ENCODE measurements at regions not wholly inside any gene's neighbourhood (a gene's known extent, or its start where the extent isn't known, plus 50 kb on each side); places are given as distances from the start of the nearest gene placed in this dataset.

DNA sequence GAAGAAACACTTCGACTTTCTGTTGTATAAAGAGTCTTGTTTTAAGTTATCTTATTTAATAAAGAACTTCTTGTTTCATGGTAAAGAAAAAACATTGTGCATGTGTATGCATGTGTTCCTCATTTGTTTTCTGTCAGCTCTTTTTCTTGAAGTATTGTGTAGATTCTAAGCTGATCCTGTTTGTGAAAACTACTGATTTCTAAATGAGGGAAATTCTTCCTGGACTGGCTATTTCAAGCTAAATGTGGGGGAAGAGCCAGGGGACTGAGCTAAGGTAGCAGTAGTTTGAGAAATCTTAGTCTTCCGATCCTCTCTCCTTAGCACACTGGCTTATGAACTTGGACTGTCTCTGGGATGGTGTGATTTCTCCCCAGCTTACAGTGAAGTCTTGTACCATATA, 56.4 kb upstream of the RBMS1 start:
- H3K27me3 Mint-ChIP-seq: peaks cover 4 to 8% (median 5%) of the 10 kb centered on the region in 3 donors
- peaks cover 0 to 5% (median 0%) of the 10 kb centered on the region in 3 donors for H3K4me1 Mint-ChIP-seq
- peak overlapping the region in 1 of 6 donors; percentile 22 for H3K27ac Mint-ChIP-seq
- H3K9me3 Mint-ChIP-seq: peaks cover 0 to 5% (median 0%) of the 10 kb centered on the region in 7 donors
- no peaks in the 10 kb centered on the region for H3K36me3 Mint-ChIP-seq
- DNase-seq: no peak
- ATAC-seq (ENCODE audit: low read depth in 2 of 2): no peak
- no peak overlapping the region for H3K4me3 Mint-ChIP-seq

DNA sequence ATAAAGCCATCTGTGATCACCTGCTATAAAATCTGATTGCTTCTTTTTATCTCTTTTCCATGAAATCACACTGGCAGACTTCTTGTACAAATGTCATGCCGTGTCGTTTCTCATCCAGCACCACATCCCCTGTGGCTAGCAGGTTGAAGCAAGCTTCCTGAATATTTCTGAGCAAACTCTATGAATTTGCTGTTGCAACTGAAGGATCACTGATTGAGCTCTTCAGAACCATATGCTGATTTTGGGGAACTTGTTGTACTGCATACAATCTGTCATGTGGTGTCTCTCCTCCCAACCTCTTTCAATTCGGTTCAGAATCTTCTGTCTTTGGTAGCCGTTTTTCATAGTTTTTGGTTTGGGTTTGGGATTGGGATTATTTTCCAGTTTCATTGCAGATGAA, 57.7 kb upstream of the RBMS1 start:
- ATAC-seq (ENCODE audit: low read depth in 2 of 2) (no peak), DNase-seq (no peak)
- Mint-ChIP-seq H3K36me3 (no peaks in the 10 kb centered on the region), H3K9me3 (peaks cover 0 to 5% (median 0%) of the 10 kb centered on the region in 7 donors), H3K27me3 (peaks cover 4 to 8% (median 5%) of the 10 kb centered on the region in 3 donors), H3K4me1 (peaks cover 0 to 5% (median 0%) of the 10 kb centered on the region in 3 donors), H3K27ac (no peak overlapping the region), H3K4me3 (no peak overlapping the region)

DNA sequence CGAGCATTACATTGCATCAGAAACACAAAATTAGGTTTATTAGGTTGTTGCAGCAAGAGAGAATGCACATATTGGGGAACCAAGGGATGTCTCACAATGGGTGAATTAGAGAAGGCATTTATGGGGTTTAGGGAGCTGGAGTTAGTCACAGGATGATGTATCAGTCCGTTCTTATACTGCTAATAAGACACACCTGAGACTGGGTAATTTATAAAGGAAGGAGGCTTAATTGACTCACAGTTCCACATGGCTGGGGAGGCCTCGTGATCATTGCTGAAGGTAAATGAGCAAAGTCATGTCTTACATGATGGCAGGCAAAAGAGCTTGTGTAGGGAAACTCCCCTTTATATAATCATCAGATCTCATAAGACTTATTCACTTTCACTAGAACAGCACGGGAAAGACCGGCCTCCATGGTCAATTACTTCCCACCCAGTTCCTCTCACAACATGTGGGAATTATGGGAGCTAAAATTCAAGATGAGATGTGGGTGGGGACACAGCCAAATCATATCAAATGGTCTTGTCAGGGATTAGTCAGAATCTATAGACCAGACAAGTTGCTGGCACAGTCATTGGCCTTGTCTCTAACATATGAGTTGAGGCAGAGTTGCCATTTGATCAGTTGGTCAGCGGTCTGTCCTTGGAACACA, 61.9 kb upstream of the RBMS1 start:
- H3K4me3 Mint-ChIP-seq: no peak overlapping the region
- H3K4me1 Mint-ChIP-seq: peaks cover 0 to 5% (median 0%) of the 10 kb centered on the region in 3 donors
- H3K27ac Mint-ChIP-seq: no peak overlapping the region
- H3K27me3 Mint-ChIP-seq: peaks cover 5 to 12% (median 8%) of the 10 kb centered on the region in 3 donors
- no peak for ATAC-seq (ENCODE audit: low read depth in 2 of 2)
- no peaks in the 10 kb centered on the region for H3K36me3 Mint-ChIP-seq
- peaks cover 0 to 8% (median 0%) of the 10 kb centered on the region in 7 donors for H3K9me3 Mint-ChIP-seq
- DNase-seq: no peak

DNA sequence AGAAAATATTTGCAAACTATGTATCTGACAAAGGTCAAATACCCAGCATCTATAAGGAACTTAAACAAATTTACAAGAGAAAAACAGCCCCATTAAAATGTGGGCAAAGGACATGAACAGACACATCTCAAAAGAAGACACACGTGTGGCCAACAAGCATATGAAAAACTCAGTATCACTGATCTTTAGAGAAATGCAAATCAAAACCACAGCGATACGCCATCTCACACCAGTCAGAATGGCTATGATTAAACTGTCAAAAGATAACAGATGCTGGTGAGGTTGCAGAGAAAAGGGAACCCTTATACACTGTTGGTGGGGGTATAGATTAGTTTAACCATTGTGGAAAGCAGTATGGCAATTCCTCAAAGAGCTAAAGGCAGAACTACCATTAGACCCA, 64.3 kb upstream of the RBMS1 start:
- DNase-seq: no peak
- no peak overlapping the region for H3K4me3 Mint-ChIP-seq
- no peak overlapping the region for H3K27ac Mint-ChIP-seq
- H3K27me3 Mint-ChIP-seq: peaks cover 4 to 8% (median 4%) of the 10 kb centered on the region in 3 donors
- H3K4me1 Mint-ChIP-seq: no peaks in the 10 kb centered on the region
- H3K36me3 Mint-ChIP-seq: no peaks in the 10 kb centered on the region
- no peak for ATAC-seq (ENCODE audit: low read depth in 2 of 2)
- peaks cover 0 to 8% (median 0%) of the 10 kb centered on the region in 7 donors for H3K9me3 Mint-ChIP-seq

DNA sequence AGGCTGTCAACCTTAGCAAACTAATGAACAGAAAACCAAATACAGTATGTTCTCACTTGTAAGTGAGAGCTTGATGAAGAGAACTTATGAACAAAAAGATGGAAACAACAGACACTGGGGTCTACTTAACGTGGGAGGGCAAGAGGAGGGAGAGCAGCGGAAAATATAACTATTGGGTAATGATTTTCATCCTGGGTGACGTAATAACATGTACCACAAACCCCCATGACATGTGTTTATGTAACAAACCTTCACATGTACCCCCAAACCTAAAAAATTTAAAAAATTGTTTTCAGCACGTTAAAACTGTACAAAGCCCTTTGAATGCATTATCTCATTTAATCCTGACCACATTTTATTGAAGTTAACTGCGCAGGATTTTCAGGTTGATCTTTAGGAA, 64.9 kb upstream of the RBMS1 start:
- Mint-ChIP-seq H3K9me3 (peaks cover 0 to 8% (median 0%) of the 10 kb centered on the region in 7 donors), H3K27me3 (peaks cover 0 to 8% (median 4%) of the 10 kb centered on the region in 3 donors), H3K4me1 (no peaks in the 10 kb centered on the region), H3K27ac (no peak overlapping the region), H3K36me3 (no peaks in the 10 kb centered on the region), H3K4me3 (no peak overlapping the region)
- DNase-seq (no peak), ATAC-seq (ENCODE audit: low read depth in 2 of 2) (no peak)

DNA sequence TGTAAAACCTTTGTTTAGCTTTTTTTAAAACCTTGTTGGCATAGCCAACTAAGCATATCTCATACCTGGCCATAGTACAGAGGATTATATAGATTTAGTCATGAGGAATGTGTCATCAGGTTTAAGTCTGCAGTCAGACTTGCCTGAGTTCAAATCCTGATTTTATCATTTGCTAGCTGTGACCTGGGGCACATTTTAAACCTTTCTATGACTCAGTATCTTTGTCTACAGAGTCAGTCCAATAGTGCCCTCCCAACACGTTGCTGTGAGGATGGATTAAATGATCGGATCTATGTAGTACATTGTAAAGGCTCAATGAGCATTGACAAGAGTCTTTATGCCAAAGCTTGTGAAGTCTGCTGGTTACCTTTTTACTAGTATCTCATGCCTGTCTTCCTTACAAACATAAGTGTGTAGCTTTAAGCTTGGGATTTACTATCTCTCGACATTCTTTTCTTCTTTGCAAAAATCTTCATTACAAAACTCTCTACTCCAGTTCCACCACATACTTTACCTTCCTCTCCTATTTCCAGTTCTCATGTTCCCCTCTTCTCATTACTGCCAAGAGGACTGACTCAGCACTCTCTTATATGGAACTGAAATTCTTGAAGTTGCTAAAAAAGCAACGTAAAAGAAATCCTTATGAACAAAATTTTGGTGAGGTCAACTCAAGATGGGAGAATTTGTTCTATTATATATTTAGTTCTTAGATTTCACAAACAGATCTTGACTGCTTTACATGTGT, 68.1 kb upstream of the RBMS1 start:
- H3K27me3 Mint-ChIP-seq: peaks cover 0 to 8% (median 4%) of the 10 kb centered on the region in 3 donors
- H3K9me3 Mint-ChIP-seq: peaks cover 0 to 4% (median 0%) of the 10 kb centered on the region in 7 donors
- H3K4me1 Mint-ChIP-seq: no peaks in the 10 kb centered on the region
- no peak overlapping the region for H3K4me3 Mint-ChIP-seq
- ATAC-seq (ENCODE audit: low read depth in 2 of 2): no peak
- DNase-seq: no peak
- no peaks in the 10 kb centered on the region for H3K36me3 Mint-ChIP-seq
- H3K27ac Mint-ChIP-seq: no peak overlapping the region

DNA sequence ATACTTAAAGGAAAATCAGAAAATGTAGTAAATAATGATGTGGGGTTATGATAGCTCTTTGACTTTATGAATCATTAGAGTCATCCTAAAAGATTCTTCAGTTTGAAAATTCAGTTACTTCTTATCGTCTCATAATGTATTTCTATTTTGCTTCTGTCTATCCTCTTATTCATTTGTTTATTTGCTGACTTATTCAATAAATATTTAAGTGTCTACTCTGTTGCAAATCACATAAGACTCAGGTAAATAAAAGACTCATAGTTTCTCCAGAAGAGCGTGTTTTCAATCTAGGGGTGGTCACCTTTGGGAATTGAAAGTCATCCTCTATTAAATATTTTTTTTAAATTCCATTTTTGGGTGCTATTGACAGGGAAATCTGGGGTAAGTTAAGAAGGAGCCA, 69.1 kb upstream of the RBMS1 start:
- DNase-seq (no peak), ATAC-seq (ENCODE audit: low read depth in 2 of 2) (no peak)
- Mint-ChIP-seq H3K27me3 (peaks cover 0 to 4% (median 2%) of the 10 kb centered on the region in 3 donors), H3K4me1 (no peaks in the 10 kb centered on the region), H3K4me3 (no peak overlapping the region), H3K27ac (no peak overlapping the region), H3K9me3 (peaks cover 0 to 4% (median 0%) of the 10 kb centered on the region in 7 donors), H3K36me3 (no peaks in the 10 kb centered on the region)

DNA sequence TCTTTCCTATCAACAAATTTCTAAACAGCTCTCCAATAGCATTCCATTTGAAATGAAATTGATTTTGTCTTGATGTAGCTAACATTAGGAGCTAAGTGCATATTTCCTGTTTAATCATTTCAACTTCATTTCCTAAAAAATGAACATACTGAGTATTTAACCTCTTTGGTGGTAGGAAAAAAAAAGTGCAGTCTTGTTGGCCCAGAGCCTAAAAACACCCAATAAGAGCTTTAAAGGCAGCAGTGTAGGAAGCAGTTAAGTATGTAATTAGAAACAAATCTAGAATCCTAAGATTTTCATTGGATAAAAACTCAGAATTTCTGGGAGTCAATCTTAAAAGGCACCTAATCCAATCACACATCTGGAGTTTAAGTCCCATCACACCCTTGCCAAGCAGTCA, 71.0 kb upstream of the RBMS1 start:
- DNase-seq (no peak), ATAC-seq (ENCODE audit: low read depth in 2 of 2) (no peak)
- no peaks in the 10 kb centered on the region for H3K4me1 Mint-ChIP-seq
- peaks cover 0 to 6% (median 4%) of the 10 kb centered on the region in 3 donors for H3K27me3 Mint-ChIP-seq
- no peaks in the 10 kb centered on the region for H3K9me3 Mint-ChIP-seq
- H3K27ac Mint-ChIP-seq: no peak overlapping the region
- H3K4me3 Mint-ChIP-seq: no peak overlapping the region
- no peaks in the 10 kb centered on the region for H3K36me3 Mint-ChIP-seq

DNA sequence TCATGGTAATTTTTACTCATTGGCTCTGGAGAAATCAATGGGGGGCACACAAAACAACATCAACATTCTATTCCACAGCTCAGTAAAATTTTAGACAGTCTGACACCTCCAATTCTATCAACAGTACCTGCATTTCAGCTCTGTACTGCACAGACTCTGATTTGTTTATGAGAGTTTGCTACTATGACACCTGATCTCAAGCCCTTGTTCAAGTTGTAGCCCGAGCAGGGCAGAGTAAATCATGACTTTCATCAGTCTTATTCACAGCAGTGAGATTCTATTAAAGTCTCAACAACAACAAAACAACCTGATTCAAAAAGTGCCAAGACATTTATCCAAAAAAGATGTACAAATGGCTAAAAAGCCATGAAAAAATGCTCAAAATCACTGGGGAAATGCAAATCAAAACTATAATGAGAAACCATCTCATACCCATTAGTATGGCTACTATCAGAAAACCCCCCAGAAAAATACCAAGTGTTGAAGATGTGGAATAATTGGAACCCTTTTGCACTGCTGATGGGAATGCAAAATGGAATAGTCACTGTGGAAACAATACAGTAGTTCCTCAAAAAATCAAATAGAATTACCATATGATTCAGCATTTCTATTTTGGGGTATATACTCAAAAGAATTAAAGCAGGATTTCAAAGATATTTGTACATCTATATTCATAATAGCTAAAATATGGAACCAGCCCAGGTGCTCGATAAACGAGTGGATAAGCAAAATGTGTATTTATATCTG, 71.7 kb upstream of the RBMS1 start:
- H3K4me3 Mint-ChIP-seq: no peak overlapping the region

DNA sequence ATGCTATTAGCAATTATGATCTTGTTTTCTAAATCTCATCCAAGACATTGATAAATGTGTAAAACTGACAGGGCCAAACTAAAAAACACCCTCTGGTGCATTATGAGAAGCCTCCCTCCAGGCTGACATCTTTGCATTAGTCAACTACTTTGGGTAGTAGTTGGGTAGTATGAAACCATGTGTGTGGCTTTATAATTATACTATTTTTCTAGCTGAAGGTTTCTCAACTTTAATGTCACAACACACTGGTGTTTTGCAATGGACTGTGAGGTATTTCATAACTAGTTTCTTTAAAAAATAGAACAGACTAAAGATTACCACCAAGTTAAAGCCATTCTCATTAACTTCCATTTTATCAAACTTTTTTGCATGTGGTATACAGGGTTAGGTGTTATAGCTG, 73.1 kb upstream of the RBMS1 start:
- DNase-seq (no peak), ATAC-seq (ENCODE audit: low read depth in 2 of 2) (no peak)
- Mint-ChIP-seq H3K4me3 (no peak overlapping the region), H3K4me1 (no peaks in the 10 kb centered on the region), H3K27ac (no peak overlapping the region), H3K9me3 (peaks cover 0 to 4% (median 3%) of the 10 kb centered on the region in 7 donors), H3K27me3 (peaks cover 0 to 8% (median 4%) of the 10 kb centered on the region in 3 donors), H3K36me3 (no peaks in the 10 kb centered on the region)

More for the DNA sequence above, 71.7 kb upstream of the RBMS1 start:
- ATAC-seq (ENCODE audit: low read depth in 2 of 2) (no peak), DNase-seq (no peak)
- Mint-ChIP-seq H3K36me3 (no peaks in the 10 kb centered on the region), H3K4me1 (no peaks in the 10 kb centered on the region), H3K9me3 (no peaks in the 10 kb centered on the region), H3K27me3 (peaks cover 0 to 8% (median 4%) of the 10 kb centered on the region in 3 donors), H3K27ac (no peak overlapping the region)

DNA sequence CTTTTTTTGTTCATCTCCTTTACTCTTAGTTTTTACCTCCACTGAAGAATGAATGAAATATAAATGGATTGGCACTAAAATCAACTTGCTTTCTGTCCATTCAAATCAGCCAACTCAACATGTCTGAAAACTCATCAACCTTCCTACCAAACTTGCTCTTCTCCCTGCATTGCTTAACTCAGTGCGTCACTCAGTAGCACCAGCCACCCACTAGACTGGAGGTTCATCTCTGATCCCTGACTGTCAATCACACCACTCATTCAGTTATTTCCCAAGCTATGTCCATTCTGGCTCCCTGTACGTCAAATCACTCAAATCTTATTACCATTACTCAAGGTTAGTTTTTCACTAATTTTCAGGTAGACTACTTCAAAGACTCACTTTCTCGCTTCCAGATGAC, 75.2 kb upstream of the RBMS1 start:
- Mint-ChIP-seq H3K27me3 (peaks cover 0 to 8% (median 0%) of the 10 kb centered on the region in 3 donors), H3K4me3 (no peak overlapping the region), H3K27ac (peak overlapping the region in 1 of 6 donors; percentile 16), H3K4me1 (no peaks in the 10 kb centered on the region), H3K36me3 (no peaks in the 10 kb centered on the region), H3K9me3 (peaks cover 0 to 19% (median 9%) of the 10 kb centered on the region in 7 donors)
- DNase-seq: no peak
- no peak for ATAC-seq (ENCODE audit: low read depth in 2 of 2)

DNA sequence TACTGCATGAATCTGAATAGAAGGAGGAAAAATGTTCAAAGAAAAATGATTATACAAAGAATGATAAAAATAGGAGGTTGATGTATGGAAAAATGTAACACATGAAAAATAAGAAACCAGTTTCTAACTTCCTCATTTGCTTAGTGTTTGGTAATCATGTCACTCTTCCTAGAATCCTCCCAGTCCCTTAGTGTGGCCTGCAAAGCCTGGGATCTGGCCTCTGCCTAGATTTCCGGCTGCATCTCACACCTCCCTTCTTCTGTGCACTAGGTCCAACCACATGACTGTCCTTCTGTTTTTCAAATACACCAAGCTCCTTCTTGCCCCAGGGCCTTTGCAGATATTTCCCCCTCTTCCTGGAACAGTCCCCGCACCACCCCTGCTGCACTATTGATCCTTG, 76.8 kb upstream of the RBMS1 start:
- no peak overlapping the region for H3K27ac Mint-ChIP-seq
- peaks cover 0 to 8% (median 0%) of the 10 kb centered on the region in 3 donors for H3K27me3 Mint-ChIP-seq
- no peak overlapping the region for H3K4me3 Mint-ChIP-seq
- no peaks in the 10 kb centered on the region for H3K36me3 Mint-ChIP-seq
- H3K4me1 Mint-ChIP-seq: no peaks in the 10 kb centered on the region
- DNase-seq (no peak), ATAC-seq (ENCODE audit: low read depth in 2 of 2) (no peak)
- H3K9me3 Mint-ChIP-seq: peaks cover 0 to 19% (median 9%) of the 10 kb centered on the region in 7 donors

DNA sequence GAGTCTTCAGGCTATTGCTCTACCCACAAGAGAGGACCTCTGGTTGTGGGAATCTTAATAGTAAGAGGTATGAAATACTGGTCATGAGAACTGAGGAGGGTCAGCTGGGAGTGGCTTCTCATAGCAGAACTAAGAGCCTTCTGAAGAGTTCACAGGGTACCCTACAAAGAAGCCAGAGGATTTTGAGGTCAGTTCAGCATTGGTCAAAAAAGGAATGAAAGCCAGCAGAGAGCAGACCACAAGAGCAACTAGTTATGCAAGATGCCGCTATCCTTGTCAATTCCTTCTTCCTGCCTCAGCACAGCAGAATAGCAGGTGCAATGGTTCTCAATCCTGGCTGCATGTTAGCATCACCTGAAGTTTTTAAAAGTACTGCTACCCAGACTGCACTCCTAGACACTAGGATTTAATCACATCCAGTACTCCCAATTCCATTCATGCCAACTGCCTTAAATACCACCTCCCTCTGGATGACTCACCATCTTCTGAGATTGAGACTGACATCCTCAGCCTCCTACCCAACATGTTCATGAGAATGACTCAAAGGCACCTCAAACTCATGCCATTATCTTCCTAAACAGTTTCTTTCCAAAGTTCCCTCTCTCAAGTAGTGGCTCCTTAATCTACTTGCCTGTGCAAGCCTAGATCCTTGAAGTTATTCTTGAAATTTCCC, 81.0 kb upstream of the RBMS1 start:
- Mint-ChIP-seq H3K27me3 (peaks cover 0 to 2% (median 0%) of the 10 kb centered on the region in 3 donors), H3K36me3 (no peaks in the 10 kb centered on the region), H3K4me1 (no peaks in the 10 kb centered on the region), H3K4me3 (no peak overlapping the region), H3K9me3 (peaks cover 0 to 29% (median 12%) of the 10 kb centered on the region in 7 donors), H3K27ac (no peak overlapping the region)
- ATAC-seq (ENCODE audit: low read depth in 2 of 2): no peak
- no peak for DNase-seq
